ENCODE measurements at regions not wholly inside any gene's neighbourhood (a gene's known extent, or its start where the extent isn't known, plus 50 kb on each side); places are given as distances from the start of the nearest gene placed in this dataset.
"Not testable (repeated sequence)": the region's sequence is repeated elsewhere in the genome, so short reads cannot be mapped to it uniquely, and the experiment has no call there.

GRCh38 chr1:229710746-229711145, 84.7 kb downstream of the URB2 start:
- Mint-ChIP-seq H3K27me3 (no peaks in the 10 kb centered on the region), H3K9me3 (peaks cover 15% of the 10 kb centered on the region), H3K4me3 (no peak overlapping the region), H3K4me1 (ENCODE audit: low read depth) (no peaks in the 10 kb centered on the region), H3K27ac (no peak overlapping the region), H3K36me3 (ENCODE audit: low read depth) (no peaks in the 10 kb centered on the region)
- intact Hi-C loops (cut with micrococcal nuclease) = no loop called here

GRCh38 chr1:229714306-229714705, 88.3 kb downstream of the URB2 start:
- Mint-ChIP-seq H3K4me3 (no peak overlapping the region), H3K36me3 (ENCODE audit: low read depth) (no peaks in the 10 kb centered on the region), H3K27ac (no peak overlapping the region), H3K27me3 (no peaks in the 10 kb centered on the region), H3K4me1 (ENCODE audit: low read depth) (no peaks in the 10 kb centered on the region), H3K9me3 (peaks cover under 1% of the 10 kb centered on the region)
- intact Hi-C loops (cut with micrococcal nuclease) = no loop called here

GRCh38 chr1:229714964-229715603, 89.0 kb downstream of the URB2 start:
- no peak overlapping the region for H3K4me3 Mint-ChIP-seq
- intact Hi-C loops (cut with micrococcal nuclease) = loop anchor here (5.0 kb wide), 1 partner anchor 597 kb away; no protein-coding TSS in a partner anchor
- H3K4me1 Mint-ChIP-seq (ENCODE audit: low read depth) = no peaks in the 10 kb centered on the region
- no peaks in the 10 kb centered on the region for H3K36me3 Mint-ChIP-seq (ENCODE audit: low read depth)
- H3K27ac Mint-ChIP-seq = no peak overlapping the region
- no peaks in the 10 kb centered on the region for H3K27me3 Mint-ChIP-seq
- H3K9me3 Mint-ChIP-seq = peaks cover 9% of the 10 kb centered on the region

GRCh38 chr1:229716069-229716468, 90.0 kb downstream of the URB2 start:
- H3K27ac Mint-ChIP-seq = no peak overlapping the region
- no peak overlapping the region for H3K4me3 Mint-ChIP-seq
- H3K27me3 Mint-ChIP-seq = no peaks in the 10 kb centered on the region
- no peaks in the 10 kb centered on the region for H3K36me3 Mint-ChIP-seq (ENCODE audit: low read depth)
- H3K4me1 Mint-ChIP-seq (ENCODE audit: low read depth) = no peaks in the 10 kb centered on the region
- H3K9me3 Mint-ChIP-seq = peaks cover 17% of the 10 kb centered on the region
- intact Hi-C loops (cut with micrococcal nuclease) = loop anchor here (5.0 kb wide), 1 partner anchor 596 kb away; no protein-coding TSS in a partner anchor

GRCh38 chr1:229716704-229717103, 90.7 kb downstream of the URB2 start:
- intact Hi-C loops (cut with micrococcal nuclease) = loop anchor here (5.0 kb wide), 1 partner anchor 596 kb away; no protein-coding TSS in a partner anchor
- Mint-ChIP-seq H3K4me3 (no peak overlapping the region), H3K27ac (no peak overlapping the region), H3K27me3 (peaks cover 1% of the 10 kb centered on the region), H3K9me3 (peaks cover 23% of the 10 kb centered on the region), H3K36me3 (ENCODE audit: low read depth) (no peaks in the 10 kb centered on the region), H3K4me1 (ENCODE audit: low read depth) (no peaks in the 10 kb centered on the region)

GRCh38 chr1:229717786-229718576, 91.9 kb downstream of the URB2 start:
- H3K4me1 Mint-ChIP-seq (ENCODE audit: low read depth) = no peaks in the 10 kb centered on the region
- no peak overlapping the region for H3K4me3 Mint-ChIP-seq
- peaks cover 1% of the 10 kb centered on the region for H3K27me3 Mint-ChIP-seq
- no peaks in the 10 kb centered on the region for H3K36me3 Mint-ChIP-seq (ENCODE audit: low read depth)
- peaks cover 26% of the 10 kb centered on the region for H3K9me3 Mint-ChIP-seq
- intact Hi-C loops (cut with micrococcal nuclease) = loop anchor here (5.0 kb wide), 1 partner anchor 594 kb away; no protein-coding TSS in a partner anchor
- H3K27ac Mint-ChIP-seq = no peak overlapping the region

GRCh38 chr1:229726061-229726460, 100.0 kb downstream of the URB2 start:
- Mint-ChIP-seq H3K4me1 (ENCODE audit: low read depth) (peaks cover 8% of the 10 kb centered on the region), H3K9me3 (peaks cover 9% of the 10 kb centered on the region), H3K27me3 (peaks cover 1% of the 10 kb centered on the region), H3K27ac (no peak overlapping the region), H3K36me3 (ENCODE audit: low read depth) (no peaks in the 10 kb centered on the region), H3K4me3 (no peak overlapping the region)
- intact Hi-C loops (cut with micrococcal nuclease) = no loop called here

- Mint-ChIP-seq H3K4me3 (no peak overlapping the region), H3K27ac (no peak overlapping the region), H3K36me3 (ENCODE audit: low read depth) (no peaks in the 10 kb centered on the region), H3K4me1 (ENCODE audit: low read depth) (peaks cover 8% of the 10 kb centered on the region), H3K9me3 (no peaks in the 10 kb centered on the region), H3K27me3 (no peaks in the 10 kb centered on the region)
- intact Hi-C loops (cut with micrococcal nuclease) = no loop called here
Observed at GRCh38 chr1:229729916-229730315, 103.9 kb downstream of the URB2 start.

- Mint-ChIP-seq H3K4me1 (ENCODE audit: low read depth) (peaks cover 8% of the 10 kb centered on the region), H3K36me3 (ENCODE audit: low read depth) (no peaks in the 10 kb centered on the region), H3K9me3 (no peaks in the 10 kb centered on the region), H3K27ac (no peak overlapping the region), H3K27me3 (no peaks in the 10 kb centered on the region), H3K4me3 (no peak overlapping the region)
- intact Hi-C loops (cut with micrococcal nuclease) = no loop called here
Observed at GRCh38 chr1:229730573-229730972, 104.5 kb downstream of the URB2 start.

- intact Hi-C loops (cut with micrococcal nuclease) = no loop called here
- H3K27ac Mint-ChIP-seq = no peak overlapping the region
- H3K36me3 Mint-ChIP-seq (ENCODE audit: low read depth) = no peaks in the 10 kb centered on the region
- peaks cover 8% of the 10 kb centered on the region for H3K4me1 Mint-ChIP-seq (ENCODE audit: low read depth)
- H3K9me3 Mint-ChIP-seq = peaks cover 5% of the 10 kb centered on the region
- no peaks in the 10 kb centered on the region for H3K27me3 Mint-ChIP-seq
- no peak overlapping the region for H3K4me3 Mint-ChIP-seq
Observed at GRCh38 chr1:229732061-229732460, 106.0 kb downstream of the URB2 start.

- Mint-ChIP-seq H3K4me1 (ENCODE audit: low read depth) (no peaks in the 10 kb centered on the region), H3K27ac (no peak overlapping the region), H3K27me3 (no peaks in the 10 kb centered on the region), H3K36me3 (ENCODE audit: low read depth) (no peaks in the 10 kb centered on the region), H3K9me3 (peaks cover 15% of the 10 kb centered on the region), H3K4me3 (no peak overlapping the region)
- intact Hi-C loops (cut with micrococcal nuclease) = no loop called here
Observed at GRCh38 chr1:229736376-229736775, 110.3 kb downstream of the URB2 start.

- H3K36me3 Mint-ChIP-seq (ENCODE audit: low read depth); H3K4me3 Mint-ChIP-seq; H3K27ac Mint-ChIP-seq; intact Hi-C loops (cut with micrococcal nuclease); H3K27me3 Mint-ChIP-seq; H3K4me1 Mint-ChIP-seq (ENCODE audit: low read depth): not testable (repeated sequence)
- peaks cover 22% of the 10 kb centered on the region for H3K9me3 Mint-ChIP-seq
Observed at GRCh38 chr1:229742614-229743013, 116.6 kb downstream of the URB2 start.

- intact Hi-C loops (cut with micrococcal nuclease) = no loop called here
- Mint-ChIP-seq H3K4me3 (no peak overlapping the region), H3K4me1 (ENCODE audit: low read depth) (no peaks in the 10 kb centered on the region), H3K27me3 (no peaks in the 10 kb centered on the region), H3K27ac (no peak overlapping the region), H3K9me3 (no peaks in the 10 kb centered on the region), H3K36me3 (ENCODE audit: low read depth) (no peaks in the 10 kb centered on the region)
Observed at GRCh38 chr1:229749992-229750391, 123.9 kb downstream of the URB2 start.

- intact Hi-C loops (cut with micrococcal nuclease) = no loop called here
- Mint-ChIP-seq H3K27me3 (no peaks in the 10 kb centered on the region), H3K9me3 (no peaks in the 10 kb centered on the region), H3K36me3 (ENCODE audit: low read depth) (no peaks in the 10 kb centered on the region), H3K4me3 (no peak overlapping the region), H3K27ac (no peak overlapping the region), H3K4me1 (ENCODE audit: low read depth) (no peaks in the 10 kb centered on the region)
Observed at GRCh38 chr1:229751610-229752009, 125.6 kb downstream of the URB2 start.
